SK-N-MC (cell line): ENCODE measurements at regions not wholly inside any gene's neighbourhood (a gene's known extent, or its start where the extent isn't known, plus 50 kb on each side); places are given as distances from the start of the nearest gene placed in this dataset.

ENCODE experiments used
- EZH2 ChIP-seq: fragments of 200-600 bp; sonication (generic); IDR thresholded peaks from one replicate; pipeline ENCODE4 v1.6.1; 2017; ENCODE audit warnings: antibody characterized with exemption
- FOXP2 ChIP-seq: optimal IDR thresholded peaks from 2 replicates; pipeline ENCODE3; 2011; ENCODE audit warnings: mild to moderate bottlenecking, moderate library complexity; ENCODE audit not compliant: insufficient read depth; ENCODE audit errors: extremely low read length, control extremely low read depth
- POLR2AphosphoS5 ChIP-seq: IDR thresholded peaks from 2 replicates; pipeline ENCODE4 v1.6.1; 2012; ENCODE audit warnings: mild to moderate bottlenecking, low read depth, low read length, borderline replicate concordance

GRCh38 chr12:131408036-131408365, 302.9 kb upstream of the SFSWAP start:
- TF ChIP-seq EZH2, result no peak
- TF ChIP-seq POLR2AphosphoS5, result no peak
- no peak for TF ChIP-seq FOXP2
